ENCODE measurements at regions not wholly inside any gene's neighbourhood (a gene's known extent, or its start where the extent isn't known, plus 50 kb on each side); places are given as distances from the start of the nearest gene placed in this dataset.

DNA sequence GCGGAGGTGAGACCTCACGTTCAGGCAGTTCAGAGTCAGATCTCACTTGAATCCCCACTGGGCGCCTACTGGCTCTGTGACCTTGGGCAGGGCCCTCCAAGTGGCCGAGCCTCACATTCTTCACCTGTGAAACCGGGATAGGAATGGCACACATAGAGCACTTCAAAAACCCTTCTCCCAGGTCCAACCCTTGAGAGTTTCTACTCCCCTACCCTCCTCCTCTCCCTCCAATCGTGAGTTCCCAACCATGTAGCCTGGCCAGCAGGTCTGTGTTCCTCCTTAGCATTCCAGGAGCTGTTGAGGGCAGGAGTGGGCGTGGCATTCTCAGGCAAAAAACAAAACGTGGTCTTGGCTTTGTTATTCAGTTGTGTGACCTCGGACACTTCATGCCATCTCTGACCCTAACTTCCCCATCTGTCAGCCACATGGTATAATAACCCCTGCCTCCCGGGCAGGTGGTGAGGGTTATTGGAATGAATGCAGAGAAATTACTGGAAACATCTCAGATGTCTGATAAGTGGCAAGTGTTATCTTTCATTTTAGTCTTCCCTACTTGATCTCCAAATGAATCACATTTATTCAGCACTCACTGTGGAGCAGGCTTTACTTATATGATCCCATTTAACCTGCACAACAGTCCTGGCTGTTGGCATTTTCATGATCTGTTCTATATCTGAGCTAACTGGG lies 112.8 kb upstream of the BOD1 start:
- TF ChIP-seq, protein P1, sequence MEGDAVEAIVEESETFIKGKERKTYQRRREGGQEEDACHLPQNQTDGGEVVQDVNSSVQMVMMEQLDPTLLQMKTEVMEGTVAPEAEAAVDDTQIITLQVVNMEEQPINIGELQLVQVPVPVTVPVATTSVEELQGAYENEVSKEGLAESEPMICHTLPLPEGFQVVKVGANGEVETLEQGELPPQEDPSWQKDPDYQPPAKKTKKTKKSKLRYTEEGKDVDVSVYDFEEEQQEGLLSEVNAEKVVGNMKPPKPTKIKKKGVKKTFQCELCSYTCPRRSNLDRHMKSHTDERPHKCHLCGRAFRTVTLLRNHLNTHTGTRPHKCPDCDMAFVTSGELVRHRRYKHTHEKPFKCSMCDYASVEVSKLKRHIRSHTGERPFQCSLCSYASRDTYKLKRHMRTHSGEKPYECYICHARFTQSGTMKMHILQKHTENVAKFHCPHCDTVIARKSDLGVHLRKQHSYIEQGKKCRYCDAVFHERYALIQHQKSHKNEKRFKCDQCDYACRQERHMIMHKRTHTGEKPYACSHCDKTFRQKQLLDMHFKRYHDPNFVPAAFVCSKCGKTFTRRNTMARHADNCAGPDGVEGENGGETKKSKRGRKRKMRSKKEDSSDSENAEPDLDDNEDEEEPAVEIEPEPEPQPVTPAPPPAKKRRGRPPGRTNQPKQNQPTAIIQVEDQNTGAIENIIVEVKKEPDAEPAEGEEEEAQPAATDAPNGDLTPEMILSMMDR (IDR thresholded peaks at IDR 0.05; ENCODE audit: partially characterized antibody, unreplicated experiment), result no peak
- H3K36me3 Mint-ChIP-seq (ENCODE audit: unreplicated experiment), result no peaks in the 10 kb centered on the region
- H3K27me3 Mint-ChIP-seq (ENCODE audit: unreplicated experiment), result peaks cover 5% of the 10 kb centered on the region
- no peak for DNase-seq
- H3K27ac Mint-ChIP-seq (ENCODE audit: unreplicated experiment), result no peak overlapping the region
- peaks cover 14% of the 10 kb centered on the region for H3K4me1 Mint-ChIP-seq (ENCODE audit: low read depth, unreplicated experiment)
- H3K4me3 Mint-ChIP-seq (ENCODE audit: unreplicated experiment), result no peak overlapping the region
- H3K9me3 Mint-ChIP-seq (ENCODE audit: unreplicated experiment), result peaks cover 4% of the 10 kb centered on the region

DNA sequence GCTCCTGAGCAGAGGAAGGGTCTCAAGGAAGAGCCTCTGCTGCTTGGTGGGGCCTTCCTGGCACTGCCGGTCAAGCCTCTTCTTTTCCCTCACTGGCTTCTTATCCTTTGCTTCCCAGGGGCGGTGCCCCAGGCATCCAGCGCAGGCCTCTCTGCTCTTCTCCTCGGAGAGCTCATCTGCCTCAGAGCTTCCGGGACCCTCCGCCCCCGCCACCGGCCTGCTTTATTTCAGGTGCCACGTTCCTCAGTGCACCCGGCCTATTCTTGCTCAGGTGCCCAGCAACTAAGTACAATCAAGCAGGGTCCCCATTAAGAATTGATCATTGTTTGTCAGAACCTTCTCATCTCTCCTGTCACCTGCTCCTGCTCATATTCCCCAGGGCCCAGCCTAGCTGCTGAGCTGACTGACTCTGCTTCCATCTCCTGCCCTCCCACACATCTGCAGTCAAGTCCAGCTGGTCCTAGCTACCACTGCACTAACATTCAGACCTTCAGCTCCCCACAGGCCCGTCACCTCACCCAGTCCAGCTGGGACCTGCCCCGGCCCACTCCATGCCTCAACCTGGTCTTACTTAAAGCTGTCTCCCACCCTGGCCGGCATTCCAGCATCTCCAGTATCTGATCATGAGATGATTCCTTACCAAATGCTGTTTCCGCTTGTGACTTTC lies 114.3 kb upstream of the BOD1 start:
- Mint-ChIP-seq H3K36me3 (ENCODE audit: unreplicated experiment) (no peaks in the 10 kb centered on the region), H3K9me3 (ENCODE audit: unreplicated experiment) (peaks cover under 1% of the 10 kb centered on the region), H3K27me3 (ENCODE audit: unreplicated experiment) (peaks cover 4% of the 10 kb centered on the region), H3K27ac (ENCODE audit: unreplicated experiment) (peak overlapping the region; percentile 59), H3K4me1 (ENCODE audit: low read depth, unreplicated experiment) (peaks cover 23% of the 10 kb centered on the region), H3K4me3 (ENCODE audit: unreplicated experiment) (peak overlapping the region; percentile 2)
- no peak for DNase-seq
- TF ChIP-seq, protein P1 (IDR thresholded peaks at IDR 0.05; ENCODE audit: partially characterized antibody, unreplicated experiment), result no peak

DNA sequence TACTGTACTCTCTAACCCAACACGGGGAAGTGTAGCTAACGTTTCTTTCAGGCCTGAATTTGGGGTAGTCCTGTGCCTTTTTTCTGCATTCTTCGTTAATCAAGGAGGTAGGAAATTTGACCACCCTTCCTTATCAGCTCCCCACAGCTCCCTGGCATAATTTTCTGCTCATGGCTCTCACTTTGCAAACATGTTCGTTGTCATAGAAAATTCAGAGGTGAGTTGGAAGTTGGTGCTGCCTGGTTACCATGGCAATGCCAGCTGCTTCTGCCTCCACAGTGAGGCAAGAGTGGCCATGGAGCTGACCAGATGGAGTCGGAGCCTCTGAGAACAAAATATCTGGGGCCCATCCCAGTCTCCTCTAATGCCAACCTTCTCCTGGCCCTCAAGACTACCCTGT lies 116.6 kb upstream of the BOD1 start:
- Mint-ChIP-seq H3K9me3 (ENCODE audit: unreplicated experiment) (peaks cover 7% of the 10 kb centered on the region), H3K36me3 (ENCODE audit: unreplicated experiment) (no peaks in the 10 kb centered on the region), H3K4me1 (ENCODE audit: low read depth, unreplicated experiment) (peaks cover 27% of the 10 kb centered on the region), H3K27ac (ENCODE audit: unreplicated experiment) (no peak overlapping the region), H3K4me3 (ENCODE audit: unreplicated experiment) (no peak overlapping the region), H3K27me3 (ENCODE audit: unreplicated experiment) (peaks cover 4% of the 10 kb centered on the region)
- TF ChIP-seq, protein P1 (IDR thresholded peaks at IDR 0.05; ENCODE audit: partially characterized antibody, unreplicated experiment), result no peak
- DNase-seq, result no peak

DNA sequence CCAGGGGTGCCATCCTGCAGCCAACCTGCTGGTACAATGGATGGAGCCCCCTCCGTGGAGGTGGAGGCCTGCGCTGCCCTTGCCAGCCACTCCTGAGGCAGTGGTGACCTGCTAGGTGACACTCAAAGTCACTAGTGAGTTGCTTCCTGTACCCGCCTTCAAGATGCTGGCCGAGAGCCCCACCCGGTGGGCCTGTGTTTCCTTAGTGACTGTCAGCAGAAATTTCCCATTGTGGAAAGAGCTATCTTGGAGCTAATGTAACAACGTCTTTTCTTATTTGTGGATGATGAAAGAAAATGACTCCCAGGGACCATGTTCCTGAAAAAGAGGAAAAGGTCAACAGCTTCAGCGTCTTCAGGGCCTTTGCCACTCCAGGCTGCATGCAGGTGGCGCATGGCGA lies 117.0 kb upstream of the BOD1 start:
- no peak for DNase-seq
- Mint-ChIP-seq H3K36me3 (ENCODE audit: unreplicated experiment) (no peaks in the 10 kb centered on the region), H3K27me3 (ENCODE audit: unreplicated experiment) (peaks cover 3% of the 10 kb centered on the region), H3K4me1 (ENCODE audit: low read depth, unreplicated experiment) (peaks cover 25% of the 10 kb centered on the region), H3K27ac (ENCODE audit: unreplicated experiment) (no peak overlapping the region), H3K4me3 (ENCODE audit: unreplicated experiment) (no peak overlapping the region), H3K9me3 (ENCODE audit: unreplicated experiment) (peaks cover 7% of the 10 kb centered on the region)
- TF ChIP-seq, protein P1 (IDR thresholded peaks at IDR 0.05; ENCODE audit: partially characterized antibody, unreplicated experiment), result no peak

DNA sequence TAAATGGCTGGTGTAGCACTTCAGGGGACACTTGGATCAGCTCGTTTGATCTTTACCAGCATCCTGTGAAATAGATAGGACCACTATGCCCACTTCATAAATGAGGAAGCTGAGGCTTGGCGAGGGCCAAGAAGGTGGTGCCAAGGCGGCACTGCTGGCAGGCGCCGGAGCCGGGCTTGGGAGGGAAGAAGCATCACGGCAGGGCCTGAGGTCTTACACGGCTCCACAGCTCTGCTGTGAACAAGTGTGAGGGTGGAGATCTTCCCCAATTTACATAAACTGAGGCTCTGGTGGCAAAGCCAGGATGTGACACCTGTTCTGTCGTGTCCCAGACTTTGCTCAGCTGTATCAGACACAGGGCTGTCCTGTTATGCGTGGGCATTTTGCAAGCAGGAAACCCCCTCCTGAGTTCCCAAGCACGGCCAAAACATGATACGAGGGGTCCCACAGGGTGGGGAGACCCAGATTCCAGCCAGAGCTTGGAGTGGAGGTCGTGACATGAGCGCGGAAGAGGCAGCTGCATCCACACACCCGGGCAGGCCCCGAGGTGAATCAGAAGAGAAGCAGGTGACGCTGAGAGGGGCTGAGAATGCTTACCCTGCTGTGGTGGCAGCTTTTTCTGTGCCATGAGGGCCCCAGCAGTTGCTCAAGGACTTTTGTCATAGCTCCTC lies 117.5 kb upstream of the BOD1 start:
- Mint-ChIP-seq H3K27ac (ENCODE audit: unreplicated experiment) (no peak overlapping the region), H3K9me3 (ENCODE audit: unreplicated experiment) (peaks cover 7% of the 10 kb centered on the region)

More for the DNA sequence above, 117.5 kb upstream of the BOD1 start:
- H3K4me3 Mint-ChIP-seq (ENCODE audit: unreplicated experiment), result no peak overlapping the region
- peaks cover 22% of the 10 kb centered on the region for H3K4me1 Mint-ChIP-seq (ENCODE audit: low read depth, unreplicated experiment)
- H3K27me3 Mint-ChIP-seq (ENCODE audit: unreplicated experiment), result peaks cover 2% of the 10 kb centered on the region
- no peaks in the 10 kb centered on the region for H3K36me3 Mint-ChIP-seq (ENCODE audit: unreplicated experiment)
- DNase-seq, result no peak
- TF ChIP-seq, protein P1 (IDR thresholded peaks at IDR 0.05; ENCODE audit: partially characterized antibody, unreplicated experiment), result no peak
